ENCODE measurements at regions not wholly inside any gene's neighbourhood (a gene's known extent, or its start where the extent isn't known, plus 50 kb on each side); places are given as distances from the start of the nearest gene placed in this dataset.
"Not testable (repeated sequence)": the region's sequence is repeated elsewhere in the genome, so short reads cannot be mapped to it uniquely, and the experiment has no call there.

GRCh38 chr9:135280666-135281065, 193.2 kb downstream of the OLFM1 start:
- CTCF ChIA-PET, result no interaction called here
- POLR2A ChIA-PET, result no interaction called here
- TF ChIP-seq BHLHE40 (IDR thresholded peaks at IDR 0.05; ENCODE audit: borderline replicate concordance) (no peak), FOXA1 (IDR thresholded peaks at IDR 0.05) (no peak), CTBP1 (IDR thresholded peaks at IDR 0.05; ENCODE audit: borderline replicate concordance) (no peak)
- no peak for DNase-seq (ENCODE audit: extremely low spot score)

DNA sequence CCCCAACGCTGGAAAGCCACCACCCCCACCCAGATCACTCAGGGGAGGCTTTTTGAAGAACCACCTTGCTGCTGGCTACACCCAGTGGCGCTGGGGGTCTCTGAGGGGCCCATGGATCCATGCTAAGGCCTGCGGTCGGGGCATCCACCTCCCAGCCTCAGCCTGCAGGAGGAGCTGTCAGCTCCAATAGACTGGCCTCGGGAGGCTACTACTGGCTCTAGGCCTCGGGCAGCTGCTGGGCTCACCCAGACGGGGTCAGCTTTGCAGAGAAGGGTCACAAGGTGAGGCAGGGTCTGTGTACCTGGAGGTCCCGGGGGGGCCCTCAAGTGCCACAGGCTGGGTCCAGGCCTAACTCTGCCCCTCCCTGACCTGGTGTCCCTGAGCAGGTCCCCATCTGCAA, 193.7 kb downstream of the OLFM1 start:
- no peak for DNase-seq (ENCODE audit: extremely low spot score)
- ChIA-PET CTCF (no interaction called here), POLR2A (no interaction called here)
- TF ChIP-seq HDGF (IDR thresholded peaks at IDR 0.05; ENCODE audit: borderline replicate concordance), result no peak
- no peak for TF ChIP-seq CTBP1 (IDR thresholded peaks at IDR 0.05; ENCODE audit: borderline replicate concordance)
- TF ChIP-seq FOXM1 (IDR thresholded peaks at IDR 0.05; ENCODE audit: borderline replicate concordance), result no peak
- no peak for TF ChIP-seq ELF4 (IDR thresholded peaks at IDR 0.05)
- TF ChIP-seq FOXA1 (IDR thresholded peaks at IDR 0.05), result no peak
- TF ChIP-seq FOXK2 (IDR thresholded peaks at IDR 0.05), result no peak

- CTCF ChIA-PET, result no interaction called here
- no peak for DNase-seq (ENCODE audit: extremely low spot score)
- POLR2A ChIA-PET, result no interaction called here
- TF ChIP-seq TARDBP (IDR thresholded peaks at IDR 0.05), result no peak
- TF ChIP-seq ELF4 (IDR thresholded peaks at IDR 0.05), result no peak
- TF ChIP-seq BHLHE40 (IDR thresholded peaks at IDR 0.05; ENCODE audit: borderline replicate concordance), result no peak
- no peak for TF ChIP-seq CTBP1 (IDR thresholded peaks at IDR 0.05; ENCODE audit: borderline replicate concordance)
- TF ChIP-seq FOXK2 (IDR thresholded peaks at IDR 0.05), result no peak
- no peak for TF ChIP-seq PKNOX1 (IDR thresholded peaks at IDR 0.05)
- no peak for TF ChIP-seq ZNF384 (IDR thresholded peaks at IDR 0.05)
- no peak for TF ChIP-seq SP1 (IDR thresholded peaks at IDR 0.05)
- TF ChIP-seq L3MBTL2 (conservative IDR thresholded peaks at IDR 0.05), result no peak
- TF ChIP-seq FOXM1 (IDR thresholded peaks at IDR 0.05; ENCODE audit: borderline replicate concordance), result no peak
- no peak for TF ChIP-seq ARNT (IDR thresholded peaks at IDR 0.05)
- TF ChIP-seq LEF1 (IDR thresholded peaks at IDR 0.05; ENCODE audit: borderline replicate concordance), result no peak
- no peak for TF ChIP-seq NFRKB (IDR thresholded peaks at IDR 0.05)
- no peak for TF ChIP-seq FOXA1 (IDR thresholded peaks at IDR 0.05)
Measured at GRCh38 chr9:135281791-135282737, 194.6 kb downstream of the OLFM1 start.

- ChIA-PET CTCF (no interaction called here), POLR2A (no interaction called here)
- TF ChIP-seq BHLHE40 (IDR thresholded peaks at IDR 0.05; ENCODE audit: borderline replicate concordance) (no peak), FOXM1 (IDR thresholded peaks at IDR 0.05; ENCODE audit: borderline replicate concordance) (no peak), TARDBP (IDR thresholded peaks at IDR 0.05) (no peak), SP1 (IDR thresholded peaks at IDR 0.05) (no peak), FOXA1 (IDR thresholded peaks at IDR 0.05) (no peak), NFRKB (IDR thresholded peaks at IDR 0.05) (no peak), SUZ12 (IDR thresholded peaks at IDR 0.05) (no peak), L3MBTL2 (conservative IDR thresholded peaks at IDR 0.05) (no peak), HDGF (IDR thresholded peaks at IDR 0.05; ENCODE audit: borderline replicate concordance) (no peak)
- DNase-seq (ENCODE audit: extremely low spot score), result no peak
Measured at GRCh38 chr9:135282808-135283207, 195.3 kb downstream of the OLFM1 start.

GRCh38 chr9:135283671-135284070, 195.9 kb upstream of the PPP1R26 start:
- POLR2A ChIA-PET, result no interaction called here
- no peak for DNase-seq (ENCODE audit: extremely low spot score)
- CTCF ChIA-PET, result no interaction called here
- TF ChIP-seq ZNF384 (IDR thresholded peaks at IDR 0.05) (no peak), FOXM1 (IDR thresholded peaks at IDR 0.05; ENCODE audit: borderline replicate concordance) (no peak), TARDBP (IDR thresholded peaks at IDR 0.05) (no peak), SP1 (IDR thresholded peaks at IDR 0.05) (no peak), SUZ12 (IDR thresholded peaks at IDR 0.05) (no peak), FOXA1 (IDR thresholded peaks at IDR 0.05) (no peak), L3MBTL2 (conservative IDR thresholded peaks at IDR 0.05) (no peak)

DNA sequence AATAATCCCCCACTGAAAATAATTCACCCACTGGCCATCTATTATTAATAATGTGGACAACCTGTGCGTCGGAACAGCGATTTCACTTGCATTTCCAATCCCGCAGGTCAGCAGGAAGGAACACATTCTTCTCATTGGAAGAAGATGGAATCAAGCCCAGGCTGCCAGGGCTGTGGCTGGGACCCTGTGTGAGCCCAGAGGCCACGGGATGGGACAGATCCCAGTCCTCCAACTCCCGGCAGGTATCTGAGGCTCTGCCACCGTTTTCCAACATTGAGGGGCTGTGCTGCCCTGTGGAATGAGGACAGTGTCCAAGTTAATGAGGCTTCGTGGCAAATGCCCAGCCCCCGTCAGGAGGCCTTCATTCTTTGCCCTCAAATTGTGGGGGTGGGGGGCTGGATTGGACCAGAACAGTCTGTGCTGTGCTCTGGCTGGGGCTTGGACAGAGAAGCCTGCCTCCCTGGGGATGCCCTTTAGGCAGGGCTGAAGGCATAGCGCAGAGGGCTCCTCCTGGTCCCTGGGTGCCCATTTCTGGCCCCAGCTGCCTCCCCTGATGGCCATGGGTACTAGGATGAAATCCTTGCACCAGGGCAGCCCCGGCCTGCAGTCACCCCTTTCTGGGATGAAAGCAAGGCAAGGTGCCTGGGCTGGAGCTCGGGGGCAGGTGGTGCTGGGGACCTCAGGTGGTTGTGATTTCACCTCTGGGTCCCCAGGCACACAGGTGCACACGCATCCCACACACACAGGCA, 195.0 kb upstream of the PPP1R26 start:
- no peak for TF ChIP-seq ZNF384 (IDR thresholded peaks at IDR 0.05)
- TF ChIP-seq PKNOX1 (IDR thresholded peaks at IDR 0.05), result no peak
- TF ChIP-seq CTBP1 (IDR thresholded peaks at IDR 0.05; ENCODE audit: borderline replicate concordance), result no peak
- no peak for TF ChIP-seq BHLHE40 (IDR thresholded peaks at IDR 0.05; ENCODE audit: borderline replicate concordance)
- ChIA-PET POLR2A (no interaction called here), CTCF (no interaction called here)
- DNase-seq (ENCODE audit: extremely low spot score), result no peak

DNA sequence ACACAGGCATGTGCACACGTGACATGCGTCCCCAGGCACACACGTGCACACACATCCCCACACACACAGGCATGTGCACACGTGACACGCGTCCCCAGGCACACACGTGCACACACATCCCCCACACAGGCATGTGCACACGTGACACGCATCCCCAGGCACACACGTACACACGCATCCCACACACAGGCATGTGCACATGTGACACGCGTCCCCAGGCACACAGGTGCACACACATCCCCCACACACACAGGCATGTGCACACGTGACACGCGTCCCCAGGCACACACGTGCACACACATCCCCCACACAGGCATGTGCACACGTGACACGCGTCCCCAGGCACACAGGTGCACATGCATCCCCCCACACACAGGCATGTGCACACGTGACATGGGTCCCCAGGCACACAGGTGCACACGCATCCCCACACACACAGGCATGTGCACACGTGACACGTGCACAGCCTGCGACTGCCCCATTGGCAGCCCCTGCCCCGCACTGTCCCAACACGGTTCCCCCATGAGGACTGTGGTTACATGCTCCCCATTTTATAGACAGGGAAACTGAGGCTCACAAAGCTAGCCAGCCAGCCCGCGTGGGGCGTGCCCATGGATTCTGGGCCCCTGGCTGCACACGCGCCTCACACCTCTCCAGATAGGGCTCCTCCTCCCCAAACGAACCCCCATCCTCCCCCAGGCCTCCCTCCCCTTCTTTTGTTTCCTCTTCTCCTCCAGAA, 193.2 kb upstream of the PPP1R26 start:
- DNase-seq (ENCODE audit: extremely low spot score); POLR2A ChIA-PET; CTCF ChIA-PET: not testable (repeated sequence)

All from HEK293T (cell line).